ENCODE measurements at regions not wholly inside any gene's neighbourhood (a gene's known extent, or its start where the extent isn't known, plus 50 kb on each side); places are given as distances from the start of the nearest gene placed in this dataset.
"Not testable (repeated sequence)": the region's sequence is repeated elsewhere in the genome, so short reads cannot be mapped to it uniquely, and the experiment has no call there.

DNA sequence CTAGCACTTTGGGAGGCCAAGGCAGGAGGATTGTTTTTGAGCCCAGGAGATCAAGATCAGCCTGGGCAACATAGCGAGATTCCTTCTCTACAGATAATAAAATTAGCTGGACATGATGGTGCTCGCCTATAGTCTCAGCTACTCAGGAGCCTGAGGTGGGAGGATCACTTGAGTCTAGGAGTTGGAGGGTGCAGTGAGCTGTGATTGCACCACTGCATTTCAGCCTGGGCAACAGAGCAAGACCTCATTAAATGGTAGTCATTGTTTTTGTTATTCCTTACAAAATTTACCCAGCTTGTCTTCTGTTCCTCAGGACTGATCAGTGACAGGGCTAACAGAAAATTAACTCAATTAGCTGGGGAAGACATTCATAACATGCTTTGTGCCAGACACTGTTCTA lies 104.5 kb downstream of the NDFIP1 start:
- Histone ChIP-seq H3K9me3 (ENCODE audit: low read length) (no peaks in the 10 kb centered on the region), H3K4me1 (ENCODE audit: insufficient read depth, low read length) (no peaks in the 10 kb centered on the region), H3K27me3 (ENCODE audit: insufficient read depth, low read length) (no peaks in the 10 kb centered on the region), H3K4me3 (ENCODE audit: low read length) (no peak overlapping the region), H2AFZ (ENCODE audit: low read depth, low read length) (no peak overlapping the region), H3K36me3 (ENCODE audit: insufficient read depth, low read length) (no peaks in the 10 kb centered on the region)

DNA sequence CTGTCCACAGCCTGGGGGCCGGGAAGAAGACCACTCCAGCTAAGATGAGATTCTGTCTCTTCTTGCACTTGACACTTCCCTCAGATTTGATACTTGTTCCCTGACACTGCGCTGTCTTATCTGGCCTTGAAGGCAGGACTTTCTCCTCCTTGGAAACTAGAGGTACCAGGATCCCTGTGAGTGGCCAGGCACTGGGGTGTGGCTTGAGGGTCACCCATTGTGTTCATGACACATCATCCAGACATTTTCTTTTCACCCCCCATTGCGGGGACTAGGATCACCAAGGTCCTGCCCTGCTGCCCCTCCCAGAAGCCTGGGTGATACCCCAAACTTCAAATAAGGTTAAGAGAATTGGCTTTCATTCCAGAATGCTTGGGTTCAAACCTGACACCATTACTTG lies 103.3 kb downstream of the NDFIP1 start:
- Histone ChIP-seq H3K36me3 (ENCODE audit: insufficient read depth, low read length) (no peaks in the 10 kb centered on the region), H2AFZ (ENCODE audit: low read depth, low read length) (no peak overlapping the region), H3K27me3 (ENCODE audit: insufficient read depth, low read length) (no peaks in the 10 kb centered on the region), H3K9me3 (ENCODE audit: low read length) (no peaks in the 10 kb centered on the region), H3K4me3 (ENCODE audit: low read length) (no peak overlapping the region), H3K4me1 (ENCODE audit: insufficient read depth, low read length) (no peaks in the 10 kb centered on the region)

DNA sequence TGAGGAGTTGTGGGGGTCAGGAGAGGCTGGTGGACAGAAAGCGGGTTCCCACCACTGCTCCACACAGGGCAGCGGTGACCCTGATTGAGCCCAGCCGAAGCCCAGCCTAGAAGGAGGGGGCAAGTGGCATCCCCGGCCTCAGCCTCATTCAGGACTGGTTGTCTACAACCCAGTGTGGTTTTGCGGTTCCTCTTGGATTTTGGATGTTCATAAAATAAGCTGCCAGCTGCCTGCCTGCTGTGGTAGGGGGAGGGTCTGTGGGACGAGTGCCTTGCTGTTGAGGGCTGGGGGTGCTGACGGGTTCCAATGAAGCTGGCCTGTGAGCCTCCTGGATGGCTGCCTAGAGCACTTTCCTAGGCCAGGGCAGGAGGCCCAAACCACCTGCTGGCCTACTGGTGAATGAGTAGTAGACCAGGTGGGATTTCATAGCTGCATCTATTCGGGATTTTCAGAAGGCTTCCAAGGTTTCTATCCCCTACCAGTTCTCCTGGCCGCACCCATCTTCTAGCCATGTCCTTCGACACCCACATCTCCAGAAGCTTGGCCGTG lies 102.4 kb downstream of the NDFIP1 start:
- Histone ChIP-seq H3K9me3 (ENCODE audit: low read length) (no peaks in the 10 kb centered on the region), H2AFZ (ENCODE audit: low read depth, low read length) (no peak overlapping the region), H3K4me3 (ENCODE audit: low read length) (no peak overlapping the region), H3K4me1 (ENCODE audit: insufficient read depth, low read length) (no peaks in the 10 kb centered on the region), H3K27me3 (ENCODE audit: insufficient read depth, low read length) (no peaks in the 10 kb centered on the region), H3K36me3 (ENCODE audit: insufficient read depth, low read length) (no peaks in the 10 kb centered on the region)

DNA sequence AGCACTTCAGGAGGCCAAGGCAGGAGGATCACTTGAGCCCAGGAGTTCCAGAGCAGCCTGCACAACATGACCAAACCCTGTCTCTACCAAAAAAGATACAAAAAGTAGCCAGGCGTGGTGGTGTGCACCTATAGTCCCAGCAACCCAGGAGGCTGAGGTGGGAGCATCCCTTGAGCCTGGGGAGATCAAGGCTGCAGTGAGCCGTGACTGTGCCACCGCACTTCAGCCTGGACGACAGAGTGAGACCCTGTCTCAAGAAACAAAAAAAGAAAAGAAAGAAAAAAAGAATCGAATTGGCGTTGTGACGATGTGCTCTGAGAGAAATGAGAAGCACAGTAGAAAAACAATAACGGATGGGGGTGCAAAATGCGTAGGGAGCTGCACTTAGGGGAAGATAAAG lies 101.4 kb downstream of the NDFIP1 start:
- Histone ChIP-seq H3K36me3 (ENCODE audit: insufficient read depth, low read length) (no peaks in the 10 kb centered on the region), H3K4me3 (ENCODE audit: low read length) (no peak overlapping the region), H2AFZ (ENCODE audit: low read depth, low read length) (no peak overlapping the region), H3K4me1 (ENCODE audit: insufficient read depth, low read length) (no peaks in the 10 kb centered on the region), H3K27me3 (ENCODE audit: insufficient read depth, low read length) (no peaks in the 10 kb centered on the region), H3K9me3 (ENCODE audit: low read length) (no peaks in the 10 kb centered on the region)

DNA sequence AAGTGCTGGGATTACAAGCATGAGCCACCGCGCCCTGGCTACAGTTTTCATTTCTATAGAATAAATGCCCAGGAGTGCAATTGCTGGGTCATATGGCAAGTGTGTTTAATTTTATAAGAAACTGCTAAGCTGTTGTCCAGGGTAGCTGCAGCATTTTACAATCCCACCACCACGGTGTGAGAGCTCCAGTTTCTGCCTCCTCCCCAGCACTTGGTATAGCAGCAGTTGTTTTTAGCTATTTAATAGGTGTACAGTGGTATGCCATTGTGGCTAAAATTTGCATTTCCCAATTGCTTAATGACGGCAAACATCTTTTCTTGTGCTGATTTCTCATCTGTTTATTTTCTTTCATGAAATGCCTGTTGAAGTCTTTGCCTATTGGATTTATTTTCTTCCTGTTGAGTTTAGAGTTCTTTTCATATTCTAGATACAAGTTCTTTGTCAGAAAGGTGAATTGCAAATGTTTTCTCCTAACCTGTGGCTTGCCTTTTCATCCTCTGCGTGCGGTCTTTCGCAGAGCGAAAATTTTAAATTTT lies 100.3 kb downstream of the NDFIP1 start:
- Histone ChIP-seq H3K9me3 (ENCODE audit: low read length) (no peaks in the 10 kb centered on the region), H3K4me1 (ENCODE audit: insufficient read depth, low read length) (no peaks in the 10 kb centered on the region), H3K4me3 (ENCODE audit: low read length) (no peak overlapping the region), H3K36me3 (ENCODE audit: insufficient read depth, low read length) (no peaks in the 10 kb centered on the region), H3K27me3 (ENCODE audit: insufficient read depth, low read length) (no peaks in the 10 kb centered on the region), H2AFZ (ENCODE audit: low read depth, low read length) (no peak overlapping the region)

DNA sequence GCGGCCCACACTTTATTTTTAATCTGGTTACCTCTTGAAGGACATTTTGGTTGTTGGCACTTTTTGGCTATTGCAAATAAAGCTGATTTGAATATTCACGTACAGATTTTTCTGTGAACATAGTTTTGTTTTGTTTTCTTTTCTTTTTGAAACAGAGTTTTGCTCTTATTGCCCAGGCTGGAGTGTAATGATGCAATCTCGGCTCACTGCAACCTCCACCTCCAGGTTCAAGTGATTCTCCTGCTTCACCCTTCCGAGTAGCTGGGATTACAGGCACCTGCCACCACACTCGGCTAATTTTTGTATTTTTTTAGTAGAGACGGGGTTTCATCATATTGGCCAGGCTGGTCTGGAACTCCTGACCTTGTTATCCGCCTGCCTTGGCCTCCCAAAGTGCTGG lies 99.7 kb downstream of the NDFIP1 start:
- not testable (repeated sequence) for H3K4me1 ChIP-seq (ENCODE audit: insufficient read depth, low read length); H3K4me3 ChIP-seq (ENCODE audit: low read length); H3K9me3 ChIP-seq (ENCODE audit: low read length); H3K27me3 ChIP-seq (ENCODE audit: insufficient read depth, low read length); H3K36me3 ChIP-seq (ENCODE audit: insufficient read depth, low read length); H2AFZ ChIP-seq (ENCODE audit: low read depth, low read length)

DNA sequence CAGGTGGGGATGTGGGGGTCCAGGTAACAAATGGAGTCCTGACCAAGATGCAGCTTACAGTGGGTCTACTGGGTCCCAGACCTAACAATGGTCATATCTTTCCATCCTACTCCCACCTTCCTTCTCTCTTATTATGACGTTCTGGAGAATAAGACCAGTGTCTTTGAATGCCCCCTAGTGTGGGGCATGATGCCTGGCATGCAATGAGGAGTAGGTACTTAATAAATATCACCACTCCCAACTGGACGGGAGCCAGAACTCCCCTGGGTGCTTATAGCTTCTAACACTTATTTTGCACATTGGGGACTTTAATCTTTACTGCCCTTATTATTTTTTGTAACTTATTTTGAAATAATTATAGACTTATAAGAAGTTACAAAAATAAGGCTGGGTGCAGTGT lies 98.2 kb downstream of the NDFIP1 start:
- no peak overlapping the region for H3K4me3 ChIP-seq (ENCODE audit: low read length)
- H3K4me1 ChIP-seq (ENCODE audit: insufficient read depth, low read length) = no peaks in the 10 kb centered on the region
- no peaks in the 10 kb centered on the region for H3K27me3 ChIP-seq (ENCODE audit: insufficient read depth, low read length)

DNA sequence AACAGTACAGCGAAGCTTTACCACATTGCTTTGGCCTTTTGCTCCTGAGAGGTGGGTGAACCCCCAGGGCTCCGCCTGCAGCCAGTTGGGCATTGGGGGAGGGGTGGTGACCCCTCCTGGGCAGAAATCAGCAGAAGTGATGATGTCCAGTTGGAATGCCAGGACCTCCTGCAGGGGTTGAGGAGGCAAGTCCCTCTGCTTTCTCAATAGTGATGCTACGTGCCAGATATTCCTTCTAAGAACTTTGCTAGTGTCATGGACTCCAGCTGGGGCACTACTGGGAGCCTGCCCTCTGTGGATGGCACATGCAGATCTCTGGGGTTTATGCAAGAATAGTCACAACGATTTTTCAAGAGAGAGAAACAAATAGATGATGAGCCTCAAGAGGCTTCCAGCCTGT lies 95.6 kb downstream of the NDFIP1 start:
- H3K9me3 ChIP-seq (ENCODE audit: low read length) = no peaks in the 10 kb centered on the region
- H3K27me3 ChIP-seq (ENCODE audit: insufficient read depth, low read length) = no peaks in the 10 kb centered on the region
- H2AFZ ChIP-seq (ENCODE audit: low read depth, low read length) = no peak overlapping the region
- no peaks in the 10 kb centered on the region for H3K36me3 ChIP-seq (ENCODE audit: insufficient read depth, low read length)
- no peak overlapping the region for H3K4me3 ChIP-seq (ENCODE audit: low read length)
- H3K4me1 ChIP-seq (ENCODE audit: insufficient read depth, low read length) = no peaks in the 10 kb centered on the region

More for the DNA sequence above, 98.2 kb downstream of the NDFIP1 start:
- Histone ChIP-seq H3K9me3 (ENCODE audit: low read length) (no peaks in the 10 kb centered on the region), H2AFZ (ENCODE audit: low read depth, low read length) (no peak overlapping the region), H3K36me3 (ENCODE audit: insufficient read depth, low read length) (no peaks in the 10 kb centered on the region)
